ENCODE measurements at regions not wholly inside any gene's neighbourhood (a gene's known extent, or its start where the extent isn't known, plus 50 kb on each side); places are given as distances from the start of the nearest gene placed in this dataset.

DNA sequence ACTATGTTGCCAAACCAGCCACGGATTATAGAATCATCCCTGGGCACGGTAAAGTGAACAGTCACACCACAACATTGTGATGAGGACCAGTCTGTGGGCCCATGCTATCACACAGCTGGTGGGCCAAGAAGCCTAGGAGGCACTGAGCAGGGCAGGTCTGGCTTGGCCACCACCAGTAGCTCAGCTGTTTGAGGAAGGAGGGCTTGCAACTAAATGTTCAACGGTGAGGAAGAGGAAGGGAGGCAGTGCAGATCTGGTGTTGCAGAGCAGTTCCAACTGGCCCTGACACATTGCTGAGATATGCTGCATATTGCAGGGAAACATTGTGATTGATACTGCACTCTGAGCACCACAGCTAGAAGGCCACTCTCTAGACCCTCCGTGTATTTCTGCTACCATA, 77.9 kb upstream of the ATG10 start:
- H3K27ac Mint-ChIP-seq, result no peak overlapping the region
- ATAC-seq, result no peak
- H3K27me3 ChIP-seq (ENCODE audit: control insufficient read depth in 2 of 2, insufficient read depth in 2 of 2, low read length in 2 of 2), result no peaks in the 10 kb centered on the region
- no peaks in the 10 kb centered on the region for H3K27me3 Mint-ChIP-seq
- ChIA-PET CTCF (interaction anchor here (1.4 kb wide), 1 partner anchor 56 kb away, joined by 3 read pairs; no protein-coding TSS in a partner anchor), POLR2A (interaction anchor here (0.6 kb wide), 1 partner anchor 12 kb away, joined by 4 read pairs; no protein-coding TSS in a partner anchor)
- no peaks in the 10 kb centered on the region for H3K4me1 ChIP-seq (ENCODE audit: control insufficient read depth in 2 of 2, insufficient read depth in 2 of 2, low read length in 2 of 2)
- intact Hi-C loops (cut with micrococcal nuclease), result no loop called here
- peaks cover 0 to 13% (median 0%) of the 10 kb centered on the region in 5 donors for H3K36me3 Mint-ChIP-seq
- H3K27ac ChIP-seq (ENCODE audit: low read depth, low read length), result no peak overlapping the region
- DNase-seq, result no peak
- H3K9me3 ChIP-seq (ENCODE audit: control insufficient read depth in 2 of 3, low read length in 3 of 3), result no peaks in the 10 kb centered on the region
- H3K4me1 Mint-ChIP-seq, result no peaks in the 10 kb centered on the region
- H3K4me3 Mint-ChIP-seq, result no peak overlapping the region
- no peaks in the 10 kb centered on the region for H3K36me3 ChIP-seq (ENCODE audit: control insufficient read depth in 2 of 3, insufficient read depth in 3 of 3, low read length in 3 of 3)
- peaks cover 0 to 30% (median 9%) of the 10 kb centered on the region in 11 donors for H3K9me3 Mint-ChIP-seq
- no peak overlapping the region for H3K4me3 ChIP-seq (ENCODE audit: low read length)

DNA sequence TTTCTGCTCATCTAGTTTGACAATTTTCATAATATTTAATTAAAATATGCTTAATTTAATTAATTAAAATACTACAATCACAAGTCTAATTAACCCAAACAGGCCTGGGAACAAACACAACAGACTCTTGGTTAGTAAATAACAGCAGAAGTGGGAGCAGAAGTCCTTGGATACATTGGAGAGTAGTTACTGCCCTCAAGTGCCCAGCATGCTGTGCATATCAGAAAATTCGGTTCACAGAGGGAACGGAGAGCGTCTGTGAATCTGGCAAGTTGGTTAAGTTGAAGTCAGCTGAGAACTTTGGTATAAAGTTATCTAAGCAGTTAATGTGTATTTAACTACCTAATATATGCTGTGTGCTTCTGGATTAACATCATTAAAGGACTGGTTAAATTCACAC, 87.0 kb upstream of the ATG10 start:
- peaks cover 0 to 7% (median 0%) of the 10 kb centered on the region in 5 donors for H3K36me3 Mint-ChIP-seq
- ChIA-PET CTCF (no interaction called here), POLR2A (no interaction called here)
- H3K4me1 ChIP-seq (ENCODE audit: control insufficient read depth in 2 of 2, insufficient read depth in 2 of 2, low read length in 2 of 2), result no peaks in the 10 kb centered on the region
- no peak overlapping the region for H3K27ac Mint-ChIP-seq
- H3K4me3 ChIP-seq (ENCODE audit: low read length), result no peak overlapping the region
- peaks cover 0 to 18% (median 0%) of the 10 kb centered on the region in 5 donors for H3K27me3 Mint-ChIP-seq
- no peak for DNase-seq
- H3K27me3 ChIP-seq (ENCODE audit: control insufficient read depth in 2 of 2, insufficient read depth in 2 of 2, low read length in 2 of 2), result peaks cover 0 to 3% of the 10 kb centered on the region in 2 donors
- H3K9me3 ChIP-seq (ENCODE audit: control insufficient read depth in 2 of 3, low read length in 3 of 3), result no peaks in the 10 kb centered on the region
- intact Hi-C loops (cut with micrococcal nuclease), result no loop called here
- no peaks in the 10 kb centered on the region for H3K4me1 Mint-ChIP-seq
- H3K4me3 Mint-ChIP-seq, result no peak overlapping the region
- peaks cover 0 to 8% (median under 1%) of the 10 kb centered on the region in 11 donors for H3K9me3 Mint-ChIP-seq
- H3K36me3 ChIP-seq (ENCODE audit: control insufficient read depth in 2 of 3, insufficient read depth in 3 of 3, low read length in 3 of 3), result no peaks in the 10 kb centered on the region
- H3K27ac ChIP-seq (ENCODE audit: low read depth, low read length), result no peak overlapping the region
- no peak for ATAC-seq

DNA sequence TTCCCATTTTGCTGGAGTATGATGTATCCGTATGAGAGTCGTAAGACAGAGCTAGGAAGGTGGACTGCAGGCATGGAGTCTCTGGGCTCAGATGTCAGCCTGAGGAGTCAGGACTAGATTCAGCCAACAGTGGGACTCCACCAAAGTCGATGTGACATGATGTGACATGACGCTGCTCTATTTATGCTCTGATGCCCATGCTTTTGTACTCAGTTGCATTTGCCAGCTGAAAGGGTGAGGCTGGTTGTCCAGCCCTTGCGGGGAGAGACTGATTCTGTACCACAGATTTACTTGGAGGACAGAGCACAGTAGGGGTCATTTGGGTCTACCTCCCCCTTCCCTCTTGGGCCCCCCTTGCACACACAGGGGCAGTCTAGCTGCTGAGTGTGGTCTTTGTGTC, 88.5 kb upstream of the ATG10 start:
- H3K9me3 ChIP-seq (ENCODE audit: control insufficient read depth in 2 of 3, low read length in 3 of 3), result no peaks in the 10 kb centered on the region
- H3K27me3 ChIP-seq (ENCODE audit: control insufficient read depth in 2 of 2, insufficient read depth in 2 of 2, low read length in 2 of 2), result peaks cover 0 to 3% of the 10 kb centered on the region in 2 donors
- no peaks in the 10 kb centered on the region for H3K36me3 ChIP-seq (ENCODE audit: control insufficient read depth in 2 of 3, insufficient read depth in 3 of 3, low read length in 3 of 3)
- no peak for DNase-seq
- no peaks in the 10 kb centered on the region for H3K4me1 ChIP-seq (ENCODE audit: control insufficient read depth in 2 of 2, insufficient read depth in 2 of 2, low read length in 2 of 2)
- H3K27ac Mint-ChIP-seq, result no peak overlapping the region
- ChIA-PET POLR2A (interaction anchor here (1.1 kb wide), 1 partner anchor 31 kb away, joined by 4 read pairs; no protein-coding TSS in a partner anchor), CTCF (no interaction called here)
- no peak overlapping the region for H3K4me3 Mint-ChIP-seq
- H3K4me1 Mint-ChIP-seq, result no peaks in the 10 kb centered on the region
- no peak overlapping the region for H3K4me3 ChIP-seq (ENCODE audit: low read length)
- H3K27me3 Mint-ChIP-seq, result peaks cover 0 to 18% (median 0%) of the 10 kb centered on the region in 5 donors
- H3K36me3 Mint-ChIP-seq, result no peaks in the 10 kb centered on the region
- no peak for ATAC-seq
- intact Hi-C loops (cut with micrococcal nuclease), result no loop called here
- H3K9me3 Mint-ChIP-seq, result no peaks in the 10 kb centered on the region
- H3K27ac ChIP-seq (ENCODE audit: low read depth, low read length), result no peak overlapping the region

DNA sequence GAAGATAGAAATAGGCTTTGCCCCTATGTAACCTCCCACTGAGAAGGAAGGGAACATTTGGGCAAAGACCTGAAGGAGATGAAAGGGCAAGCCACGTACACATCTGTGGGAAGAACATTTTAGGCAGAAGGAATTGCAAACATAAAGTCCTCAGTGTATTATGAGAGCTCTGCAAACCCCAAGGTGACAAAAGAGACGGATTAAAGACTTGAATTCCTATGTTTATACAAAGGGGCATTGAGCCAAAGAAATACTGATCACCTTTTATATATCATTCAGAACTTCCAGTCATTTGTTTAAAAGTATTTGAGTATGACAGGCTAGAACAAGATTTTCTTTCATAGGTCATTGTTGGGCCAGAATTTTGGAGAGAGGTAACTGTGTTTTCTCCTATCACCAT, 90.2 kb upstream of the ATG10 start:
- Mint-ChIP-seq H3K4me1 (no peaks in the 10 kb centered on the region), H3K4me3 (no peak overlapping the region), H3K9me3 (no peaks in the 10 kb centered on the region), H3K36me3 (no peaks in the 10 kb centered on the region), H3K27me3 (peaks cover 0 to 18% (median 0%) of the 10 kb centered on the region in 5 donors), H3K27ac (no peak overlapping the region)
- POLR2A ChIA-PET, result no interaction called here
- Histone ChIP-seq H3K27me3 (ENCODE audit: control insufficient read depth in 2 of 2, insufficient read depth in 2 of 2, low read length in 2 of 2) (peaks cover 0 to 3% of the 10 kb centered on the region in 2 donors), H3K27ac (ENCODE audit: low read depth, low read length) (no peak overlapping the region), H3K4me1 (ENCODE audit: control insufficient read depth in 2 of 2, insufficient read depth in 2 of 2, low read length in 2 of 2) (no peaks in the 10 kb centered on the region), H3K4me3 (ENCODE audit: low read length) (no peak overlapping the region), H3K36me3 (ENCODE audit: control insufficient read depth in 2 of 3, insufficient read depth in 3 of 3, low read length in 3 of 3) (no peaks in the 10 kb centered on the region), H3K9me3 (ENCODE audit: control insufficient read depth in 2 of 3, low read length in 3 of 3) (no peaks in the 10 kb centered on the region)
- DNase-seq (no peak), ATAC-seq (no peak)
- CTCF ChIA-PET, result no interaction called here
- intact Hi-C loops (cut with micrococcal nuclease), result no loop called here

DNA sequence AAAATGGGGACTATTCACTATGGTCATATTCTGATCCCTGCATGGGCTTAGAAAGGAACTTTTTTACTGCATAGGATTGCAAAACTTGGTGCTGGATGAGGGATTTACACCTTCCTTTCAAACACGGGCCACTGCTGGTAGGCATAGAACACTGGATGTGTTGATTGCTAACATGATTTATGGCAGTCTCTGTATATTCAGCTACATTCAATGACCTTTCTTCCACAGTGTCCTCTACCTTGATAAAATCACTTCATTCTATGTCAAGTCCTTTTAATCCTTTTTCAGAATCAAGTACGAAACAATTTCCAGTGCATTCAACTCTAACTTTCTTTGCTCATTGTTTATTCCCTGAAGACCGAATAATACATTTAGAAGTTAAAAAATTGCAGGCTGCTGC, 91.9 kb upstream of the ATG10 start:
- no peaks in the 10 kb centered on the region for H3K9me3 ChIP-seq (ENCODE audit: control insufficient read depth in 2 of 3, low read length in 3 of 3)
- POLR2A ChIA-PET, result no interaction called here
- Mint-ChIP-seq H3K27me3 (peaks cover 0 to 18% (median 0%) of the 10 kb centered on the region in 5 donors), H3K4me1 (no peaks in the 10 kb centered on the region), H3K4me3 (no peak overlapping the region), H3K36me3 (no peaks in the 10 kb centered on the region), H3K27ac (no peak overlapping the region), H3K9me3 (no peaks in the 10 kb centered on the region)
- intact Hi-C loops (cut with micrococcal nuclease), result no loop called here
- H3K36me3 ChIP-seq (ENCODE audit: control insufficient read depth in 2 of 3, insufficient read depth in 3 of 3, low read length in 3 of 3), result no peaks in the 10 kb centered on the region
- CTCF ChIA-PET, result no interaction called here
- no peak overlapping the region for H3K4me3 ChIP-seq (ENCODE audit: low read length)
- DNase-seq (no peak), ATAC-seq (no peak)
- no peaks in the 10 kb centered on the region for H3K4me1 ChIP-seq (ENCODE audit: control insufficient read depth in 2 of 2, insufficient read depth in 2 of 2, low read length in 2 of 2)
- no peak overlapping the region for H3K27ac ChIP-seq (ENCODE audit: low read depth, low read length)
- peaks cover 0 to 3% of the 10 kb centered on the region in 2 donors for H3K27me3 ChIP-seq (ENCODE audit: control insufficient read depth in 2 of 2, insufficient read depth in 2 of 2, low read length in 2 of 2)

DNA sequence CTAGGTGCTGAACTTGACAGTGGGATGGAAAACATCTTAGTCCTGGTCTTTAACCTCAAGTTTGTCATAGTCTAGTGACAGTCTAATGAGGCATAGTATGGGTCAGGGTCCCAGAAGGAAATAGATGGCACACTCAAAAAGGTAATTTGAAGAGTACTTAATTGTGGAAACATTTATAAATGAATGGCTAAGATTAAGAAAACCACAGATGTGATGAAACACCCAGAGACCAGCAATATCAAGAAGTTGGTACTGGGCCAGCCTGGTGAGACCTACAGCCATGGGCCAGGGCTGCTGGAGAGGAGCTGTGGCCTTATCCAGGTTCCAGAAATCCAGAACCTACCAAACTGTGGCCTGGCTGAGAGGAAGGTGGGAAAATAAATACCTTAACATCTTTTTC, 93.5 kb upstream of the ATG10 start:
- Histone ChIP-seq H3K9me3 (ENCODE audit: control insufficient read depth in 2 of 3, low read length in 3 of 3) (no peaks in the 10 kb centered on the region), H3K27me3 (ENCODE audit: control insufficient read depth in 2 of 2, insufficient read depth in 2 of 2, low read length in 2 of 2) (no peaks in the 10 kb centered on the region), H3K27ac (ENCODE audit: low read depth, low read length) (no peak overlapping the region), H3K4me3 (ENCODE audit: low read length) (no peak overlapping the region), H3K36me3 (ENCODE audit: control insufficient read depth in 2 of 3, insufficient read depth in 3 of 3, low read length in 3 of 3) (no peaks in the 10 kb centered on the region), H3K4me1 (ENCODE audit: control insufficient read depth in 2 of 2, insufficient read depth in 2 of 2, low read length in 2 of 2) (no peaks in the 10 kb centered on the region)
- Mint-ChIP-seq H3K4me1 (no peaks in the 10 kb centered on the region), H3K27ac (no peak overlapping the region), H3K36me3 (no peaks in the 10 kb centered on the region), H3K9me3 (no peaks in the 10 kb centered on the region), H3K4me3 (no peak overlapping the region), H3K27me3 (peaks cover 0 to 18% (median 0%) of the 10 kb centered on the region in 5 donors)
- ATAC-seq, result no peak
- intact Hi-C loops (cut with micrococcal nuclease), result no loop called here
- ChIA-PET POLR2A (no interaction called here), CTCF (no interaction called here)
- no peak for DNase-seq

DNA sequence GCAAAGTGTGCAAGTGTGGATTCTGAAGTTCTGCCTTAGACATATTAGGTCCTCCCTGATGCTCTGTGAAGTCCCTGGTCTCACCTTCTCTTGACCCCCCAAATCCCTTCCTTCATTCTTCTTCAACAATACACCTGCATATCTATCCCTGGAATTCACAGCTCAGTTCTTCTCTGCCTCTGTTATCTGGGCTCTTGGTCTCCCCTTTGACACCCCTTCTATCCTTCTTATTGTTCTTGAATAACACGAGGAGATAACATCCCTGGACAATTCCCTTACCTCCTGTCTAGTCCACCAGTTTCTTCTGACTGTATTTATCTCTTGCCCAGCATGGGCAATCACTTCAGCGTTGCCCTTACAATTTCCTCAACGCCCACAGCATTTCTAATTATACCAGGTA, 104.8 kb upstream of the ATG10 start:
- H3K4me1 Mint-ChIP-seq, result peaks cover 0 to 5% (median 0%) of the 10 kb centered on the region in 7 donors
- H3K4me3 Mint-ChIP-seq, result no peak overlapping the region
- peaks cover 0 to 15% (median 0%) of the 10 kb centered on the region in 5 donors for H3K27me3 Mint-ChIP-seq
- H3K4me3 ChIP-seq (ENCODE audit: low read length), result no peak overlapping the region
- H3K36me3 Mint-ChIP-seq, result no peaks in the 10 kb centered on the region
- no peaks in the 10 kb centered on the region for H3K36me3 ChIP-seq (ENCODE audit: control insufficient read depth in 2 of 3, insufficient read depth in 3 of 3, low read length in 3 of 3)
- H3K27me3 ChIP-seq (ENCODE audit: control insufficient read depth in 2 of 2, insufficient read depth in 2 of 2, low read length in 2 of 2), result no peaks in the 10 kb centered on the region
- no peak for ATAC-seq
- H3K9me3 Mint-ChIP-seq, result no peaks in the 10 kb centered on the region
- intact Hi-C loops (cut with micrococcal nuclease), result no loop called here
- CTCF ChIA-PET, result no interaction called here
- H3K4me1 ChIP-seq (ENCODE audit: control insufficient read depth in 2 of 2, insufficient read depth in 2 of 2, low read length in 2 of 2), result no peaks in the 10 kb centered on the region
- H3K27ac ChIP-seq (ENCODE audit: low read depth, low read length), result no peak overlapping the region
- no peak overlapping the region for H3K27ac Mint-ChIP-seq
- POLR2A ChIA-PET, result interaction anchor here (0.6 kb wide), 1 partner anchor 318 kb away, joined by 3 read pairs; no protein-coding TSS in a partner anchor
- no peak for DNase-seq
- H3K9me3 ChIP-seq (ENCODE audit: control insufficient read depth in 2 of 3, low read length in 3 of 3), result no peaks in the 10 kb centered on the region
